ACHN (cell line): ENCODE measurements at regions not wholly inside any gene's neighbourhood (a gene's known extent, or its start where the extent isn't known, plus 50 kb on each side); places are given as distances from the start of the nearest gene placed in this dataset.

ENCODE experiments used
- DNase-seq: peaks from one replicate; pipeline ENCODE4 v3.0.0-alpha.2; 2015
- in situ Hi-C: cut with HindIII; loops from 2 replicates; pipeline ENCODE4 v1.10.0; 2017; ENCODE audit warnings: low sequenced_read_pairs, low pct_ligation_motif_present, low pct_unique_long_range_greater_than_20kb

DNA sequence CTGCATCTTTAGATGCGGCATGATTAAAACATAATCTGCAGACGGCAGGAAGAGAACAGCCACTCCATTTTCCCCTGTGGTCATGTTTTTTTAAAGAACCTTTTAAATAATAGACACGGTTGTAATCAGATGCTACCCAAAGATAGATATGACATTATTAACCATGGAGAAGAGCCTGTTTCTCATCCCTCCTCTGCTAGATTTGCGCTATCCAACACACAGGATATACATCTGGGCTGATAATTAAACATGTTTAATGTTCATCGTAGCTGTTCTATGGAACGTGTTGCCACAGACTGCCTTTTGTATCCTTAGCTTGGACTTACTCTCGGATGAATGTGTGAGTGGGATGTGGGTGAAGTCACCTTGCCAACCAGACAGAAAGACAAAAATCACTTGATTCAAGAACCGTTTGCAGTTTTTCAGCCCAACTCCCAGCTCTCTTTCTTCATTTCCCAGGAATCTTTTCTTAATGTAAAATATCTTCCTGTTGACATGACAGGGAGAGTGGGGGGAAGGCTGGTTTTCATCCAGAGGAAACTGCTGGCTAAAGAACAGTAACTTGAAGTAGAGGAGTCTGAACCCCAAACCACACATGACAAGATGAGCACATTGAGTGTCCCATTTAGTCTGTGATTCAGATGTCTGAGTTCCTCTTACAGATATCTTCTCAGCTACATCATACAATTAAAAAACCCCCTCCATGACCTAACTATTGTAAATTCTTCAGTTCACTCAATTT is 118.6 kb upstream of the PRICKLE2 start:
- DNase-seq = no peak
- in situ Hi-C loops = no loop called here

DNA sequence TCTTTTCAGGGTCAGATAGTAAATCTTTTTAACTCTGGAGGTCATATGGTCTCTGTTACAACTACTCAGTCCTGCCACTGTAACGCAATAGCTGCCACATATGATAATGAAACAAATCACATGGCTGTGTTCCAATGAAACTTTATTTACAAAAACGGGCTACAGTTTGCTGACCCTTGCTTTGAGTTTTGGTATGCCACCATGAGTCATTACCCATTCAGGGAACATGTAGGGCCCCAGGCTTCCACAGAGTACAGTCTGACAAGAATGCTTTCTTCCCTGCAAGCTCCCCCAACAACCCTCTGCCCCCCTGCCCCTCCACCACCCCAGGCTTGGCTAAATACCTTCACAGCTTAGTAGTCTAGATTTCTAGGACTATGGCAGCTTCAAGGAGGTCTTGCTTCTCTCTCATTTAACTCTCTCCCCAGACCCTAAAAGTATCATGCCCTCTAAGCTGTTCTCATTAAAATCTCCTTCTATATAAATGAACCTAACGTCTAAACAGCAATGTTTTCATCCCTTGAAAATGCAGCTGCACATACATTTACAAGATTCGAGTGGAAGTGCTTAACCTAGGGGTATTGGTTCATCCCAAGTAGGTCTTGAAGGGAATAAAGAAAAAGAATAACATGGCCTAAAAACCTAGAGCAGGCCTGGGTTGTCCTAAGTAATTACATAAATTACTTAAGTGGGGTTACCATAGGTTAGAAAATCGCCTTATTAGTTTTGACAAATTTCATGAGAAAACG is 117.8 kb upstream of the PRICKLE2 start:
- in situ Hi-C loops = no loop called here
- no peak for DNase-seq

DNA sequence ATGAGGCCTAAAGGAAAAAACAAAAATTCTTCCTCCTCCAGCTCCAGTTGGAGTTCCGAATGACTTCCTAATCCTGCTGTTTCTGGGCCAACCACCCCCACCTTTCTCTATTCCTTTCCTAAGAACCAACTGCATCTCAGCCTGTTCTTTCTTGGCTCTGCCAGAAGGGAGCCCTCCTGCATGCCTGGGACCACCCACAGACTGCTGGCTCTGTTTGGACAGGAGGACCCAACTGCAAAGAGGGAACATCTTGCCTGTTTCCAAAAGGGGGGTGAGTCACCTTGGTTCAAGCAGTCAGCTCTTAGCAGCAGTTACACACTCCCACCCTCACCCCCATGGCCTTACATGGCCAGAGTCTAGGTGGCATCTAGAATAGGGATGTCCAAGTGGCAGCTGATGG is 116.0 kb upstream of the PRICKLE2 start:
- in situ Hi-C loops = no loop called here
- DNase-seq = no peak

DNA sequence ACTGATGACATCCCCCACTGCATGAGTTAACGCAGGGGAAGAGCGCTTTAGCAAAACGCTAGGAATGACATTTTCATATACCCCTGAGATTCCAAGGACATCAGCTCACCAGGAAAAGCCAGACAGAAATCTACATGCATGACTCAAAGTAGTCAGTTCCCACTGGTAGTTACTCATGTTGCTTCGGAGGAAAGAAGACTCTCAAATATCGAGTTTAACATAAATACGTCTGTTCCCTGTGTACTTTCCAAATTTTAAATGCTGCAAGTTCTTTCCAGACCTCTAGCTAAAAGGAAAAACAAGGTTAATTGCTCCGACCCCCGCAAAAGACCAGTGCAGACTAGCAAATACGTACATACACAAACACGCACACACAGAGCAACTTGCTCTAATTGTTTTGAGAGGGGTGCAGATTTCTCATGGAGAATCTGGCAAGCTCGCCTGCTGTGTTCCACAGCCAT is 115.4 kb upstream of the PRICKLE2 start:
- peak; percentile 26 for DNase-seq
- in situ Hi-C loops = no loop called here

DNA sequence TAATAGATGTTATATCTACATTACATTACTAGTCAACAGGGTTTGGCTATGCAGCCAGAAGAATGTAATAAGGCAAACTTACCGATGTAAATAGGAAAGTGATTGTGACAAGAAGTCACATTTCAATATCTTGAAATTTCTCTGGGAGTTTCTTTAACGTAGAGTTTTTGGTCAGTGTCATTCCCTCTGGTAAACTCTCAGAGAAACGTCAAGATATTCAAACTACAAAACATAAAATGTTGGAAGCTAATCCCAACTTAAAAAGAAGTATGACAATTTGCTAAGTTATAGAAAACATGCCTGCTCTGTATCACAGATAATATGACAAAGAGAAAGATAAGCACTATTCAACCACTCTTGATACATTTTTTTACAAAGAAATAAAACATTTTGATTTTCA is 111.2 kb upstream of the PRICKLE2 start:
- in situ Hi-C loops = no loop called here
- DNase-seq = no peak

DNA sequence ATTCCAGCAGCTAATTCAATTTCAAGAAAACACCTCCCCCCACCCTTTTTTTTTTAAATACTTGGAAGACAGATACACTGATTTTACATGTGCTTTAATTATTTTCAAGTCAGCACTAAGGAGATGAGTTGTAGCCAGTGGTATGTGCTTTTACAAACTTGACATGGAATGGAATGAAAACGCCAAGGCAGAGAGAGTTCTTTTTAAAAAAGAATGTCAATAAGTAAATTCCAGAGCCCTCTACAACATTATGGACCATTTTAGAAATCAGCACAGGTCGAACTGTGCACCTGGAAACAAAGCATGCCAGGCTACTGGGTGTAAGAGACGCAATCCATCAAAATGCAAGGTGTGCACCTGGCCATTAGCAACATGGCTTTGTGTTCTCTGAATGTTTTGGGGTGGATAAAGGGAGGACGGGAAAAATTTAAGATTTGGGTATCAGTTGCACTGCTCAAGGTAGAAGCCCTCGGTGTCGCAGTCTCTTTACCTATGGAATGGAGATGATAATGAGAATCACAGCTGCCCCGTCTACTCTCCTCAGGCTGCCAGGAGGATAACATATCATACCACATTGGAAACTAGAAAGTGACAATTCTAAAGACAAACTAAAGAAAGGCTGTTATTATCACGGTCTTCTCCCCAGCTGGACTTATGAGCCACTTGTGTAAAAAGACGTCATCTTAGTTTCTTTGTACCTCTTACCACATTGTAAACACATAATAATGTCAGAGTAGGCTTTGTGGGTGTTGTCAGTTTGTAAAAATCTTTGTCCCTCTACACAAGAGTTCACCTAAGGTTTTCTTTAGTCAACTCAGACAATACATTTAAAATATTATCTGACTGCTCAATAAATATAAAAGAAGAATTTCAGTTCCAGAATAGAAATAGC is 107.4 kb upstream of the PRICKLE2 start:
- no peak for DNase-seq
- in situ Hi-C loops = no loop called here

DNA sequence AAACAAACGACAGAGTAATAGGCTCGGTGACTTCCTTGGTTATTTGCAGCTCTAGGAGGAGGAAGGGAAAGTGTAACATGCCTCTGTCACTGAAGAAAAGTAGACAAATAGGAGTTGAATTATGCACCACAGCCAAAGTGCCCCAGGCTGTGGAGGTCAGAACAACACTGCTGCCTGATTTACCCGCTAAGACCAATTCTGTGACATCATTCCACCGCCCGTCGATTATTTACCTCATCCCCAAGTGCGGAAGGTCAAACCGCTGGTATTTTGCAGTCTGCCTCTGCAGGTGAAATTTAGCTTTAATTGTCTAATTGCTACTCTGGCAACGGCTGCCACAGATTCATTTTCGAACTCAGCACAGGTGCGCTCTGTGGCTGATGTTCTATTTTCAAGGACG is 106.3 kb upstream of the PRICKLE2 start:
- in situ Hi-C loops = no loop called here
- no peak for DNase-seq

DNA sequence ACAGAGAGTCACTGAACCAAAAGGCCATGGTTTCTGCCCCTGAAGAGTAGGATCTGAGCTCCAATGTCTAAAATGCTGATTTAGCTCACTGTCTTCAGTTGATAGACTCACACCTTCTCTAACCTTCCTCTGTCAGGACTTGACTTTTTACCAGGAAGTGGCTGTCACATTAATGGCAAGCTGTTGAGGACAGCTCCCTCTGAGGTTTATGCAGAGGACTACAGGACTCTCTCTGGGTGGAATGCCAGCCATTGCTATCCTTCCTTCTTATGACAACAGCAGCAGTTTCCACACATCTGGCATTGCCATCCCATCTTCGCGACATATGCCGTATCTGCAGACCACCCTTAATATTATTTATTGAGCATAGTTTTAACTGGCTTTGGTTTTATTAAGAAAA is 103.8 kb upstream of the PRICKLE2 start:
- DNase-seq = peak; percentile 19

DNA sequence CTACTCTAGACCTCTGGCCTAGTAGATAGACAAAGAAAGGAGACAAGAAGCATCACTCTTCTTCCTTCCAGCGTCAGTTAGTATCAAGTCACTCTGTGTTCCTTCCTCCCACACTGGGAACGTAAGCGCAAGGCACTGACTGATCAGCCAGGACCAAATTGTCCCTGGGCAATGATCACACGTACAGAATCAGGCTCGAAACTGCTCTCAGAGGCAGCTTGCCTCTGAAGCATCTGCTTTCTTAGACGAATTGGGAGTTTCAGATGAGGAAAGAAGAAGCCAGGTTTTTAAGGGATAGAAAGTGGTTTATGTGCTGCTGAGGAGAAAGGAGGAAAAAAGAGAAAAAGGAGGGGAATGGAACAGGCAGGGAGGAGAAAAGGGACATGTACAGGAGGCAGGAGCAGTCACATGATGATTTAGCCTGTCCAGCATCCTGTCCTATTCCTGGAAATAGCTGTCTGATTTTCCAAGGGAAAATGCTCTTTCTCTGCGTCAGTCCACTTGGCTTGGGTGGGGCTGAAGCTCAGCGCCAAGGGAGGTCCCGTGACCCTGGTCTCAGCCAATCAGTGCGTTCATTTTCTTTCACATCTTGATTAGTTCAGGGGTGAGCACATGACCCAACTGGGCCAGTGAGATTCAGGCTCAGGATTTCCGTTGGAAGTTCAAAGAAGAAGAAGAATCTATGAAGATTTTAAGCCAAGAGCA is 102.0 kb upstream of the PRICKLE2 start:
- in situ Hi-C loops = no loop called here
- no peak for DNase-seq

More for the DNA sequence above, 103.8 kb upstream of the PRICKLE2 start:
- in situ Hi-C loops = no loop called here

DNA sequence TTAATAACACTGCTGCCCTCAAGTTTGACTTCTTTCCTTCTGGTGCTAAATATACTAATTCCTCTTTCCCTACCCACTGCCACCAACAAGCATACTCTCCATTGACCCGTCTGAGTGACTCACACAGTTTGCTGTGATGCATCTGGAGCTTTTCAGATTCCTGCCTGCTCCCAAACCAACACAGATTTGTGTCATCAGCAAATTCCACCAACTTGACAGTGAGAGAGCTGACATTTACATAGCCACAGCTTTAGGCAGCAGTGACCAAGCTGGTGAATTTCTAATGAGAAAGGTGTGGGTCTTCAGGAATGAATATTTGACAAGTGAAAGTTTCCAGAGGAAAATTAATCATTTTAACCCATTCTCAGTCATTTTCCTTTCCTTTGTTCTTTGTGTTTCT is 96.5 kb upstream of the PRICKLE2 start:
- DNase-seq = peak; percentile 70
- in situ Hi-C loops = no loop called here

DNA sequence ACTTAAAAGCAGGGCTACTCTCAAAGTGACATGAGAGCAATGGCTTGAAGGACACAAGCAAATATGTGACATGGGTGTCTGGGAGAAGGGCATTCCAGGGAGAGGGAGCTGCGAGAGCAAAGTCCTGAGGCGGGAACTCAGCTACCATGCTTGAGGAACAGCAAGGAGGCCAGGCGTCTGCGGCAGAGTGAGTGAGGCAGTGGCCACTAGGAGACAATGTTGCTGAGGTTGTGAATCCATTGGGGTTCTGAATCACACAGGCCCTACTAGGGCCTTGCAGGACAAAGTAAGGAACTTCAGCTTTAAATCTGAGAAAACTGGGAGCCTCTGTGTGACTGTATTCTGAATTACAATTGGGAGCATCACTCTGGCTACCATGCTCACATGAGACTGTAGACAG is 94.1 kb upstream of the PRICKLE2 start:
- in situ Hi-C loops = no loop called here
- DNase-seq = no peak

DNA sequence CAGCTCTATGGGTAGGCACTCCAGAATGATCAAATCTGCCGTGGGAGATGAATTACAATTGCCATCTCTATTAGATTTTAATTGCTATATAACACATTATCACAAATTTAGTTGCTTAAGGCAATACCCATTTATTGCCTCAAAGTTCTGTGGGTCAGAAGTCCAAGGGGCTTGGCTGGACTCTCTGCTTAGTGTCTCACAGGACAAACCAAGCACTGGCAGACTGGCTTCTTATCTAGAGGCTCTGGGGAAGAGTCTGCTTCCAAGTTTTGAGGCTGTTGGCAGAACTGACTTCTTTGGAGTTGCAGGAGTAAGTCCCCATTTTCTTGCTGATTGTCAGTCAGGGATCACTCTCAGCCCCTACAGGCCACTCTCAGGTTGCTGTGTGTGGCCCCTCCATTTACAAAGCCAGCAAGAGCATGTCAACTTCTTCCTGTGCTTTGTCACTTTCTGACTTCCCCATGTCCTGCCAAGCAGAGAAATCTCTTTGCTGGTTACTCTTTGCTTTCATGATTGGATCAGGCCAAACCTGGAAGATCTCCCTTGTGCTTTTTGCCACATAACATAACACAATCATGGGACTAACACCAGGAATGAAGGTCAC is 93.5 kb upstream of the PRICKLE2 start:
- in situ Hi-C loops = no loop called here

DNA sequence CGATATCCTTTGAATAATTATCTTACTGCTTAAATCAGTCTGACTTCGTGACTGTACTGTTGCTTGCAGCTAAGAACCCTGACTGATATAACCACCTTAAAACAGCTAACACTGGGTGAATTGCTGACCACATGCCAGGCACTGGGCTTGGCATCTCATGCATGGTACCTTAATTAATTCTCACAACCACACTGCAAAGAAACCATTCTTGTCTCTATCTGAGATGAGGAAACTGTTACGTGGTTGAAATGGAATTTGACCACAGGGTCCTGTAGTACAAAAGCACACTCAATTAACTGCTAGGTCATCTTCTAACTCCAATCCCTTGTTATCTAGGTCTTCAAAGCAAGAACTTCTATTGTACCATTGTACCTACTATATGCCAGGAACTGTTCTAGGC is 92.7 kb upstream of the PRICKLE2 start:
- in situ Hi-C loops = no loop called here
- DNase-seq = no peak

More for the DNA sequence above, 93.5 kb upstream of the PRICKLE2 start:
- no peak for DNase-seq

DNA sequence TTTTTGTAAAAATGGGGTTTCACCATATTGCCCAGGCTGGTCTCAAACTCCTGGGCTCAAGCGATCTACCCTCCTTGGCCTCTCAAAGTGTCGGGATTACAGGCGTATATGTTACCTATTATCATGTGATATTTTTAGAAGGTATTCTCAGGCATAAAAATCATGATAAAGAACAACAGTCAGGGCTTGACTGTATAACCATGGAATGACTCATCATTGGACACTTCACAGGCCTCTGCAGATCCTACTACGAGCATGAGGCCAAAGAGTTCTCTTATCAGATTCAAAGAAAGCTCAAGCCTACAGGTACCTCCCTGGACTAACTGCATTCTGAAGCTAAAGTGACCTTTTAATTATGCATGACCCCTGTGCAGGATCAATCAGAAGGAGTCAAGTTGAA is 91.7 kb upstream of the PRICKLE2 start:
- in situ Hi-C loops = no loop called here
- peak; percentile 14 for DNase-seq

DNA sequence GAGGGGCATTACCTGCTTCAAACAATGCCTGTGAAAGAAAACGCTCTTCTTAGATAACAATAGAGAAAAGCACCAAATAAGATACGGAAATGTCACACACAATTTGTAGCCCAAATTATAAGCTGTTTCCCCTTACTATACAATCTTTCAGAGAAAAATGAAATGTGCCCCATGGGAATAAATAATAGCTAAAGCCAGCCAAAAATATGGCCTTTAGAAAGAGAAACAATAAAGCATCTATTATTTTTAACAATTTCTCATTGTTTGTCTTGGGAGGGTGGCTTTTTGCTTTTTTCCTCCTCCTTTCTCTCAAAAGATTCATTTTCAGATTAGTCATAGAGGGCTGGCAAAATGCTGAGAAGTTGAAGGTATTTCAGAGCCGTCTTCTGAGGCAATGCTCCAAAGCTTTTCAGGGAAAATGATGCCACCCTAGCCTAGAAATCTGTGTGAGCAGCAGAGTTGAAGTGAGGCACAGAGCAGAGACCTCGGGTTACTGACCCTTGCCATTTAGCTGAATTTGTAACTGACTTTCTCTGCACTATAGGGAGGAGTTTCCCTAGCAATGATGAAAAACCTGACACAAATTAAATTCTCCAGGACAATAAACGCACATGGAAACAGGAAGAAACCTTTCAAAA is 86.3 kb upstream of the PRICKLE2 start:
- DNase-seq = no peak

DNA sequence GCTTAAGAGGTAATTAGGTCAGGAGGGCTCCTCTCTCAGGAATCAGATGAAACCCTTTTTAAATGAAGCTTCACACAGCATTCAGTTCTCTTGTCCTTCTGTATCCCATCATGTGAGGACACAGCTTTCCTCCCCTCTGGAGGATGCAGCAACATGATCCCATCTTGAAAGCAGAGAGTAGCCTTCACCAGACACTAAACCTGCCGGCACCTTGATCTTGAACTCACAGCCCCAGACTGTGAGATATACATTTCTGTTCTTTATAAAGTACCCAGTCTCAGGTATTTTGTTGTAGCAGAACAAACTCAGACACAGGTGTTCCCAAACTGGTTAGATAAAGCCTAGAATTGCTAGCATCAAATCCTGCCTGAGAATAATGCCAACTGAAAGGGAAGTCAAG is 83.7 kb upstream of the PRICKLE2 start:
- in situ Hi-C loops = no loop called here
- no peak for DNase-seq

More for the DNA sequence above, 86.3 kb upstream of the PRICKLE2 start:
- in situ Hi-C loops = no loop called here

DNA sequence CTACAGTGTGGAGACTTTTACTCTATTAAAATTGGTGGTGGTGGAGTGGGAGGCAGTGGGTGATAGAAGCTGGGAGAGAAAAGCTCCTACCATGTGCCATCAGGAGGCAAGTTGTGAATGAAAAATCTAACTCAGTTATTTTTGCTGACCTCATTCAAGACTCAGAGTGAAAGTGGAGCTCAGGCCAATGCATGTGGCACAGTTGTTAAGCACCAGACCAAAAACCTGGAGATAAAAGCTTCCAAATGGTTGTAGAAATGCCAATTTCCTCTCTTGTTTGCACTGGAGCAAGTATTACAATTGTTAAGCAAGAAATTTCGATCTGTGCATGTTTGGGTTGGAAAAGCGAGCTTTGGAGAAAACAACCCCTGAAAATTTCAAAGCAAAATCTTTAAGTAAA is 81.5 kb upstream of the PRICKLE2 start:
- in situ Hi-C loops = no loop called here
- DNase-seq = no peak

DNA sequence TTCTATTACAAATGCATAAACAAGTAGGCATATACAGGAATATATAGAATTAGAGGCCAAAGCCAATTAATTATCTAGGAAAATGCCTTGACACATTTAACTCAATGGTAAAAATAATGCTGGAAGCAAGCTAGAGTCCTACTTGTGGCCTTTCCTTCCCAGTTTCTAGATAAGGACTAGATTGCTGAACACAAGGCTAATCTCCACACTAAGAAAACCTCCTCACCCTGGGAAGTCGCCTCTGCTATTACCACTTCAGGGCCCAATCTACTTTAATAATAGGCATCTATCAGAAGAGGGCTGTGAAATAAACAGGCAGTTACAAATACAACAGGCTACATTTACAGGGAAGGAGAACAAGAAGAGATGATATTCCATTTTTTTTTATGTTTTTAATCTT is 80.5 kb upstream of the PRICKLE2 start:
- DNase-seq = no peak
- in situ Hi-C loops = no loop called here
